ENCODE measurements at regions not wholly inside any gene's neighbourhood (a gene's known extent, or its start where the extent isn't known, plus 50 kb on each side); places are given as distances from the start of the nearest gene placed in this dataset.

DNA sequence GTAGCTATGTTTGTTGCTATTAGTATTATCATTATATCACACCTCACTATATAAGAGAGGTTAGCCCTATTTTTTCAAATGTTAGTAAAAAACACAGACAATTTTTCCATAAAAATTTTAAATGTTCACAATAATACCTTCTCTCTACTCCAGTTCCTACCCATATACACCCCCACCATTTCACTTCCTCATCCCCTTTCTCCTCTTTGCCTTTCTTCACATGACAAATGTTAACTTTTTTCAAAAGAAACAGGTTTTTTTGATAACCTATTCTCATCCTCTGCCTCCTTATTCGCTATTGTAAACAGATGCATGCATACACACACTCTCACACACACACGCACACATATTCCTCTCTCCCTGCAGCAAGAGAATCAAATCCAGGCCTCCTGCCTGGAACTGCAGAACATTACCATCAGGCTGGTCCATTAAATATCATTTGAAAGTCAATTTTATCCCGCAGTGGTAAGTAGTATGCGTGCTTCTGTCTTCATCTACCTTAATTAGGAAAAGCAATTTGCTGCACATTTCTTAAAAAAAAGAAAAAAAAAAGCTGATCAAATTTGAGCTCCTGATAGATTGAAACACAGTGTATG is 55.5 kb downstream of the MID1IP1 start:
- H3K4me3 ChIP-seq (ENCODE audit: low read depth, low read length): no peak overlapping the region
- DNase-seq (ENCODE audit: low read depth): no peak
- TF ChIP-seq, protein P1, sequence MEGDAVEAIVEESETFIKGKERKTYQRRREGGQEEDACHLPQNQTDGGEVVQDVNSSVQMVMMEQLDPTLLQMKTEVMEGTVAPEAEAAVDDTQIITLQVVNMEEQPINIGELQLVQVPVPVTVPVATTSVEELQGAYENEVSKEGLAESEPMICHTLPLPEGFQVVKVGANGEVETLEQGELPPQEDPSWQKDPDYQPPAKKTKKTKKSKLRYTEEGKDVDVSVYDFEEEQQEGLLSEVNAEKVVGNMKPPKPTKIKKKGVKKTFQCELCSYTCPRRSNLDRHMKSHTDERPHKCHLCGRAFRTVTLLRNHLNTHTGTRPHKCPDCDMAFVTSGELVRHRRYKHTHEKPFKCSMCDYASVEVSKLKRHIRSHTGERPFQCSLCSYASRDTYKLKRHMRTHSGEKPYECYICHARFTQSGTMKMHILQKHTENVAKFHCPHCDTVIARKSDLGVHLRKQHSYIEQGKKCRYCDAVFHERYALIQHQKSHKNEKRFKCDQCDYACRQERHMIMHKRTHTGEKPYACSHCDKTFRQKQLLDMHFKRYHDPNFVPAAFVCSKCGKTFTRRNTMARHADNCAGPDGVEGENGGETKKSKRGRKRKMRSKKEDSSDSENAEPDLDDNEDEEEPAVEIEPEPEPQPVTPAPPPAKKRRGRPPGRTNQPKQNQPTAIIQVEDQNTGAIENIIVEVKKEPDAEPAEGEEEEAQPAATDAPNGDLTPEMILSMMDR (conservative IDR thresholded peaks at IDR 0.05; ENCODE audit: low read depth, low read length): no peak

DNA sequence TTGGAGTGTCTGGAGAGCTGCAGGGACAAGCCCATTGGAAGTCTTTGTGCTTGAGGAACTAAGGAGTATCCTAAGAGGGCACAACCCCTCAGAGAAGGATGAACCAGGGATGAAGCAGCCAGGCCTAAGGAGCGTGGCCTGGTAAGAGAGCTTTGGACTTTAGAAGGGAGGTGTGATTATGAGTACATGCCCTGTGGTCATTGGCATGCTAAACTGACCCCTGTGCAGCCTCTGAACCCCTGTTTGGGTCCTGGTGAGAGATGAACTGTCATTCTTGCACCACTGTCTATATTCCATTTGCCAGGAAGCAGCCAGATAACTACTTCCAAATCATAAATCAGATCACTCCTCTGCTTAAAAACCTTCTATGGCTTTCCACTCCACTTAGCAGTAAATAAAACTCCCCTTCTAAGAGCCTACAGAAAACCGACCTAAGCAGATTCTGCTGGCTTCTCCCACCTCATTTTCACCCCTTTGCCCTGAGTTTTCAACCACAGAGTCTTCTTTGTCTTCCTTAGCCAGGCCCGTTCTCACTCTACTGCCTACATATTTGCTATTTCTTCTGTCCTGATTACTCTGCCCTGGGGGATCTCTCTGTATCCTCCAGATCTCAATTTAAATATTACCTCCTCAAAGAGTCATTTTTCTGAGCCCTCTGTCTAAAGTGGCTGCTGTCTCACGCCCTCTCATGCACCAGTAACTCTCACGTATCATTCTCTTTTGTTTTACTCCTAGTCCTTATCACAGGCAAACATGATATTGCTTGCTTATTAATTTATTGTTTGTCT is 56.7 kb downstream of the MID1IP1 start:
- no peak overlapping the region for H3K4me3 ChIP-seq (ENCODE audit: low read depth, low read length)
- no peak for DNase-seq (ENCODE audit: low read depth)
- TF ChIP-seq, protein P1 (conservative IDR thresholded peaks at IDR 0.05; ENCODE audit: low read depth, low read length): no peak

DNA sequence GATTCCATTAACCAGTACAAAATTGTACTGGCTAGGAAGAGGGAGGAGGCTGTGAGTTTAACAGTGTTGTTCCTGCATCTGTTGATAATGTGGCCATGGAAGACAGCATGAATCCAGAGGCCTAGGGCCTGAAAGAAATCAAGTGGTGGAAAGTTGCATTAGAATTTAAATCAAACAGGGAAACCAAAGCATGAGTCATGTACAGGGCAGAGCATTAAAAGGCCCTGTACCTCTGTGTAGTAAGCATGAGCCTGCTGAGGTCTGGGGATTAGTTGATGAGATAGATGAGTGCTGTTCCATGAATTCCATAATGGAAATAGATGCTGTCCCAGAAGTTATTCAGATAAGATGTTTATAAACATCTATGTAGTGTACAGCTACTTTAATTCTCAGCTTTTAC is 58.3 kb downstream of the MID1IP1 start:
- TF ChIP-seq, protein P1 (conservative IDR thresholded peaks at IDR 0.05; ENCODE audit: low read depth, low read length): no peak
- DNase-seq (ENCODE audit: low read depth): no peak

DNA sequence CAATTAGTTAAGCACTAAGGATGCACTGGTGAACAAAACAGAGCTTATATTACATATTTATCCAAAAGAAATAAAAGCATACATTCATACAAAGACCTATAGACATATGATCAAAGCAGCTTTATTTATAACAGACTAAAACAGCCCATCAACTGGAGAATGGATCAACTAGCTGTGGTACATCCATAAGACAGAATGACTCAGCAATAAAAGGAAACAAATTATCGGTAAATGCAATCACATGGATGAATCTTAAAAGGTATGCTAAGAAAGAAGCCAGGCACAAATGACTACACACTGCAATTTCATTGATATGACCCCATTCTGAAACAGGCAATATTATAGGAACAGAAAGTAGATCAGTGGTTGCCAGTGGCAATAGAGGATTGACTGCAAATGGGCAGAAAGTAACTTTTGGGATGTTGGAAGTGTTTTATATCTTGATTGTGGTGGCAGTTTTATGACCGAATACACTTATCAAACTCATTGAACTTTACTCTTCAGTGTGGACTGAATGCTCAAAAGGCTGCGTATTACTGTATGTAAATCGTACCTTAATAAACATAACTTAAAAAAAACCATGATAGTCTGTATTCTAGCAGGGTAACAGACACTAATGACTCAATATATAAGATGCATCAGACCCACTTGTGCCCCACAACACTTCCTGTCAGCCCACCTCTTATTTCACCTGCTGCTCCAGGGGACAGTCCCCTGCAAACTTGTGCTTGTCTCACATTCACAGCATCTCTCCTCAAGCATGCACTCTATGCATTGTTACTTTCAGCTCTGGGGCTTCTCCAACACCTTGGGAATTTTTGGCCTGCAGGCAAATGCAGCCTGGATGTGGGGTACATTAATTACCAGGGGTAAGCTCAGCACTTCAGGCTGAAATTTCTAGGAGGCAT is 59.1 kb downstream of the MID1IP1 start:
- no peak overlapping the region for H3K4me3 ChIP-seq (ENCODE audit: low read depth, low read length)
- TF ChIP-seq, protein P1 (conservative IDR thresholded peaks at IDR 0.05; ENCODE audit: low read depth, low read length): no peak
- no peak for DNase-seq (ENCODE audit: low read depth)

More for the DNA sequence above, 58.3 kb downstream of the MID1IP1 start:
- no peak overlapping the region for H3K4me3 ChIP-seq (ENCODE audit: low read depth, low read length)

DNA sequence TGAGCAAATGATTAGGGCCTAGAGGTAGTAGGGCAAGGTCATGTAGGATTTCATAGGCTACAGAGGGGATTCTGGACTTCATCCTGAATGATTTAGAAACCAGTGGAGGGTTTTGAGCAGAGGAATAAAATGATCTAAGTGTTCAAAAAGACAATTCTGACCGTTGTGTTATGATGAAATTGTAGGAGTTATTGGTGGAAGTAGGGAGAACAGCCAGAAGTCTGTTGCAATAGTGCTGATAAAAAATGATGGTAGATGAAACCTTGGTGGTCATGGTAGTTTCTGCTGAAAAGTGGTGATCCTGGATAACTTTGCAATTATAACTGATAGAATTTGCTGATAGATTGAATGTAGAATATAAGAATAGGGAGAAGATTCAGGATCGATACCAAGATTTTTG is 60.2 kb downstream of the MID1IP1 start:
- no peak overlapping the region for H3K4me3 ChIP-seq (ENCODE audit: low read depth, low read length)
- TF ChIP-seq, protein P1 (conservative IDR thresholded peaks at IDR 0.05; ENCODE audit: low read depth, low read length): no peak
- no peak for DNase-seq (ENCODE audit: low read depth)

DNA sequence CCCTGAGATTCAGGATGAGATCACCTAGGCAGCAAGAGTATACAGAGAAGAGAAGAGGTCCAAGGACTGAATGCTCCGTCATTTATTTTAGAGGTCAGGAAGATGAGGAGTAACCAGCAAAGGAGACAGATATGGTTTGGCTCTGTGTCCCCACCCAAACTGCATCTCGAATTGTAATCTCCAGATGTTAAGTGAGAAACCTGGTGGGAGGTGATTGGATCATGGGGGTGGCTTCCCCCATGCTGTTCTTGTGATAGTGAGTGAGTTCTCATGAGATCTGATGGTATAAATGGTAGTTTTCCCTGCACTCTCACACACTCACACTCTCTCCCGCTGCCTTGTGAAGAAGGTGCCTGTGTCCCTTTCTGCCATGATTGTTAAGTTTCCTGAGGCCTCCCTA is 60.8 kb downstream of the MID1IP1 start:
- DNase-seq (ENCODE audit: low read depth): no peak
- TF ChIP-seq, protein P1 (conservative IDR thresholded peaks at IDR 0.05; ENCODE audit: low read depth, low read length): no peak
- no peak overlapping the region for H3K4me3 ChIP-seq (ENCODE audit: low read depth, low read length)
